ENCODE measurements at regions not wholly inside any gene's neighbourhood (a gene's known extent, or its start where the extent isn't known, plus 50 kb on each side); places are given as distances from the start of the nearest gene placed in this dataset.

DNA sequence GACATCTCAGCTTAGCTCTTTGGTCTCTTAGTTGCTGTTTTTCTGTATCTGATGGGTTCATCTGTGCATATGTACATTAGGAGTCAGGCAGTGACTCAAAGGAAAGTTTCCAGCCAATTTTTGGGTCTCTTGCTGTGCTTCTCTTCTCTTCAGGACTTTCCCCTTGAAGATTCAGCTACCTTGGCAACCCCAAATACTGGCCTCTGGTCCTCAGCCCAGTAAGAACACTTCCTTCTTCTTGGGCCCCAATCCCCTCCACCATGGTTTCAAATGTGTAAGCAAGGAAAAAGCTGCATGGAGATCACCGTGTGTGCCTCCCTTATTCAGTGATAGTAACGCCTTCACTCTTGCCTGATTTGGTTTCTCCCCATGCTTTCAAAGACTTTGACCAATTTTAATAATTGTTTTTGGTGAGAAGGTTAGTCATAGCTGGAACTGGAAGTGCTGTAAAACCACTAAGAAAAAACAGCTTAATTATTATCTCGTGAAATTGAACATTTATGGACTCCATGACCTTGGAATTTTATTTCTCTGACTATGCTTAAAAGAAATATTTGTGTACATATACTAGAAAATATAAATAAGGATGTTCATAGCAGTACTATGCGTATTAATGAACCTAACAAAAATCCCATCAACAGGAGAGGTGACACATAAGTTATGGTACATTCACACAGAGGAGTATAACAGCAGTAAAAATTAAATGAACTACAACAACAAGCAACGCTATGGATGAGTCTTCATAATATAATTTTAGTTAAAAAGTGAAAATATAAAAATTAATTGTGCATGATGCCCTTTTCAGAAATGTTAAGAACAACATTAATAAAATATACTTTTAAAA is 125.3 kb upstream of the BCL6 start:
- Histone ChIP-seq H3K4me1 (no peaks in the 10 kb centered on the region), H3K27ac (no peak overlapping the region), H3K9me3 (no peaks in the 10 kb centered on the region), H3K4me3 (no peak overlapping the region), H3K27me3 (no peaks in the 10 kb centered on the region), H3K36me3 (no peaks in the 10 kb centered on the region)
- DNase-seq = no peak
- no peak for TF ChIP-seq POLR2A (IDR thresholded peaks at IDR 0.05)
- no peak for TF ChIP-seq CTCF (IDR thresholded peaks at IDR 0.05)
- intact Hi-C loops (cut with DNase I; ENCODE audit: low total_unique reads) = no loop called here

DNA sequence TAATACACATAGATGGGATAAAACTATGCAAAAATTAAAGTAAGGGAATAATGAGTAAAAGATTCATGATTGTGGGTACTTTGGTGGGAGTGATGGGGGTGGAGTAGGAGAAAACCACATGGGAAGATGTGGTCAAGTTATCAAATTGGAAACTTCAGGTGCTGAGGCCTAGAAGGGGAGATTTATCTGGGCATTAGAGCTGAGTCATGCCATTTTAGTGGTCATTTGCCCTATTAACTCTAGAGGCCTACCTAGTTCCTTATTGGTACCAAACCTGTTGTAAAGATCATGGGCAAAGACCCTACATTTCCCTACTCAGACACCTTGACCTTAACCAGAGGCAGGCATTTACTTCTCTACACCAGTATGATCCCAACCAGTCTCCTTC is 125.9 kb upstream of the BCL6 start:
- Histone ChIP-seq H3K27me3 (no peaks in the 10 kb centered on the region), H3K36me3 (no peaks in the 10 kb centered on the region), H3K4me1 (no peaks in the 10 kb centered on the region), H3K4me3 (no peak overlapping the region), H3K27ac (no peak overlapping the region), H3K9me3 (no peaks in the 10 kb centered on the region)
- intact Hi-C loops (cut with DNase I; ENCODE audit: low total_unique reads) = no loop called here
- TF ChIP-seq POLR2A (IDR thresholded peaks at IDR 0.05) (no peak), CTCF (IDR thresholded peaks at IDR 0.05) (no peak)
- DNase-seq = no peak

DNA sequence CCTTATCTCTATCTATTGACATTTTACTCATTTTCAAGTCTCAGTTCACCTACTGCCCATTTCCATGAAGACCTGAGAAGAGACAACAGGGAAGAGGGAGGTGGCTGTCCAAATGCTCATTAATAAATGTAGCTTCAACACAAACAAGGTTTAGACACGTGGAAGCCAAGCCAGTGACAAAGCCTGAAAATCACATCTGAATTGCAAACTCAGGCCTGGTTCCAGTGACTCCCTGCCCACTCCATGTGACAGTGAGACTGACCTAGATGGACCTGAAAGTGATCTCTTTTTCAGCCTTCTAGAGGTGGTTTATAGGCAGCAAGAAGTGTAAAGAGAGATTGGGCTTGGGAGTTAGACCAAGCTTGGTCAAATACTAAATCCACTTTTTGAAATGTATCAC is 126.6 kb upstream of the BCL6 start:
- TF ChIP-seq POLR2A (IDR thresholded peaks at IDR 0.05) (no peak), CTCF (IDR thresholded peaks at IDR 0.05) (no peak)
- intact Hi-C loops (cut with DNase I; ENCODE audit: low total_unique reads) = no loop called here
- Histone ChIP-seq H3K4me1 (no peaks in the 10 kb centered on the region), H3K4me3 (no peak overlapping the region), H3K9me3 (no peaks in the 10 kb centered on the region), H3K27me3 (no peaks in the 10 kb centered on the region), H3K36me3 (no peaks in the 10 kb centered on the region), H3K27ac (no peak overlapping the region)
- no peak for DNase-seq

GRCh38 chr3:187873843-187874242 is 128.6 kb upstream of the BCL6 start:
- no peak for TF ChIP-seq CTCF (IDR thresholded peaks at IDR 0.05)
- no peak for TF ChIP-seq POLR2A (IDR thresholded peaks at IDR 0.05)
- no peak overlapping the region for H3K4me3 ChIP-seq
- no peak for DNase-seq
- H3K4me1 ChIP-seq = no peaks in the 10 kb centered on the region
- no peak overlapping the region for H3K27ac ChIP-seq
- no peaks in the 10 kb centered on the region for H3K9me3 ChIP-seq
- no peaks in the 10 kb centered on the region for H3K36me3 ChIP-seq
- no peaks in the 10 kb centered on the region for H3K27me3 ChIP-seq
- intact Hi-C loops (cut with DNase I; ENCODE audit: low total_unique reads) = no loop called here

- H3K27me3 ChIP-seq = no peaks in the 10 kb centered on the region
- intact Hi-C loops (cut with DNase I; ENCODE audit: low total_unique reads) = no loop called here
- TF ChIP-seq CTCF (IDR thresholded peaks at IDR 0.05) (no peak), POLR2A (IDR thresholded peaks at IDR 0.05) (no peak)
Measured at GRCh38 chr3:187875863-187876262, 130.6 kb upstream of the BCL6 start.

More at GRCh38 chr3:187875863-187876262, 130.6 kb upstream of the BCL6 start:
- H3K4me3 ChIP-seq = no peak overlapping the region
- no peak for DNase-seq
- H3K4me1 ChIP-seq = no peaks in the 10 kb centered on the region
- H3K9me3 ChIP-seq = no peaks in the 10 kb centered on the region
- H3K36me3 ChIP-seq = no peaks in the 10 kb centered on the region
- no peak overlapping the region for H3K27ac ChIP-seq

Measured in uterus (tissue), 3 donors.